Suprapubic skin (tissue), 4 donors: ENCODE measurements at regions not wholly inside any gene's neighbourhood (a gene's known extent, or its start where the extent isn't known, plus 50 kb on each side); places are given as distances from the start of the nearest gene placed in this dataset.

ENCODE experiments used
- CTCF ChIP-seq, 2 donors: fragments of 200-600 bp in 1 of 2; fragments of 450-650 bp in 1 of 2; sonication (generic) in 1 of 2; IDR thresholded peaks; one replicate each; pipeline ENCODE4 v1.5.1; 2016 to 2019; ENCODE audit warnings: antibody characterized with exemption in 2 of 2, mild to moderate bottlenecking in 1 of 2, moderate library complexity in 1 of 2
- EP300 ChIP-seq: sonication (generic); formaldehyde crosslinking; IDR thresholded peaks from one replicate; pipeline ENCODE4 v1.6.1; 2017; ENCODE audit warnings: antibody characterized with exemption
- POLR2A ChIP-seq, 2 donors: fragments of 450-650 bp; IDR thresholded peaks; one replicate each; pipeline ENCODE4 v1.6.1; 2017; ENCODE audit warnings: antibody characterized with exemption in 2 of 2, mild to moderate bottlenecking in 2 of 2, moderate library complexity in 2 of 2
- POLR2AphosphoS5 ChIP-seq, 3 donors: sonication (generic); formaldehyde crosslinking; IDR thresholded peaks; one replicate each; pipeline ENCODE4 v1.6.1; 2017; ENCODE audit warnings: antibody characterized with exemption in 3 of 3

GRCh38 chr2:143907801-143908200 is 612.1 kb downstream of the ZEB2 start:
- TF ChIP-seq EP300 (no peak), POLR2AphosphoS5 (IDR thresholded peaks at IDR 0.05) (no peak), POLR2A (IDR thresholded peaks at IDR 0.05) (no peak), CTCF (IDR thresholded peaks at IDR 0.05) (no peak)
